Activated CD4-positive, alpha-beta T cell treated with anti-CD3 and anti-CD28 coated beads, Interleukin-2, Interleukin-4, amounts not matched to agents 100 ng/mL and 50 ng/mL, durations not matched to agents 16 hours and 8 hours (primary cell): ENCODE measurements at regions not wholly inside any gene's neighbourhood (a gene's known extent, or its start where the extent isn't known, plus 50 kb on each side); places are given as distances from the start of the nearest gene placed in this dataset.
"Not testable (repeated sequence)": the region's sequence is repeated elsewhere in the genome, so short reads cannot be mapped to it uniquely, and the experiment has no call there.

Experiments
- DNase-seq: peaks from one replicate; pipeline ENCODE4 v3.0.0-alpha.2; 2020; ENCODE audit warnings: low spot score

- DNase-seq: no peak
These were observed 1414.5 kb upstream of the PCDH9 start for GRCh38 chr13:68644611-68645010.

- no peak for DNase-seq
These were observed 1406.6 kb upstream of the PCDH9 start for GRCh38 chr13:68636784-68637183.

- no peak for DNase-seq
These were observed 1398.9 kb upstream of the PCDH9 start for GRCh38 chr13:68628994-68629393.

GRCh38 chr13:68627379-68627778 is 1397.2 kb upstream of the PCDH9 start:
- no peak for DNase-seq

GRCh38 chr13:68616600-68617222 is 1386.6 kb upstream of the PCDH9 start:
- no peak for DNase-seq

GRCh38 chr13:68609661-68610060 is 1379.5 kb upstream of the PCDH9 start:
- DNase-seq: no peak

- DNase-seq: no peak
These were observed 1378.0 kb upstream of the PCDH9 start for GRCh38 chr13:68608147-68608546.

GRCh38 chr13:68597641-68598040 is 1367.5 kb upstream of the PCDH9 start:
- no peak for DNase-seq

GRCh38 chr13:68588623-68589022 is 1358.5 kb upstream of the PCDH9 start:
- DNase-seq: no peak

GRCh38 chr13:68584776-68585175 is 1354.6 kb upstream of the PCDH9 start:
- no peak for DNase-seq

GRCh38 chr13:68574053-68574452 is 1343.9 kb upstream of the PCDH9 start:
- DNase-seq: no peak

- DNase-seq: no peak
These were observed 1321.8 kb upstream of the PCDH9 start for GRCh38 chr13:68551701-68552522.

- no peak for DNase-seq
These were observed 1320.2 kb upstream of the PCDH9 start for GRCh38 chr13:68550330-68550729.

GRCh38 chr13:68540244-68540643 is 1310.1 kb upstream of the PCDH9 start:
- DNase-seq: no peak

GRCh38 chr13:68535329-68535728 is 1305.2 kb upstream of the PCDH9 start:
- no peak for DNase-seq

GRCh38 chr13:68527167-68527566 is 1297.0 kb upstream of the PCDH9 start:
- DNase-seq: not testable (repeated sequence)

GRCh38 chr13:68523838-68524424 is 1293.8 kb upstream of the PCDH9 start:
- no peak for DNase-seq

- DNase-seq: no peak
These were observed 1292.0 kb upstream of the PCDH9 start for GRCh38 chr13:68522184-68522583.

- no peak for DNase-seq
These were observed 1279.8 kb upstream of the PCDH9 start for GRCh38 chr13:68509734-68510621.

- DNase-seq: no peak
These were observed 1276.9 kb upstream of the PCDH9 start for GRCh38 chr13:68506888-68507551.

- DNase-seq: no peak
These were observed 1260.5 kb upstream of the PCDH9 start for GRCh38 chr13:68490594-68490993.

- DNase-seq: no peak
These were observed 1251.0 kb upstream of the PCDH9 start for GRCh38 chr13:68481130-68481529.
